H9 (cell line): ENCODE measurements at regions not wholly inside any gene's neighbourhood (a gene's known extent, or its start where the extent isn't known, plus 50 kb on each side); places are given as distances from the start of the nearest gene placed in this dataset.

ENCODE experiments used
- DNase-seq: peaks from one replicate; pipeline ENCODE4 v3.0.0-alpha.2; 2017
- H2AFZ ChIP-seq: one replicate; pipeline ENCODE4 v1.6.1; 2013; ENCODE audit warnings: mild to moderate bottlenecking, low read length, control low read depth, moderate library complexity
- H2AK5ac ChIP-seq: 2 replicates; pipeline ENCODE4 v1.6.1; 2013; ENCODE audit warnings: low read length, control low read depth, mixed read lengths; ENCODE audit not compliant: insufficient read length
- H2BK120ac ChIP-seq: one replicate; pipeline ENCODE4 v1.6.1; 2013; ENCODE audit warnings: low read depth, mild to moderate bottlenecking, low read length, control low read depth, inconsistent platforms; ENCODE audit not compliant: poor library complexity, severe bottlenecking
- H2BK12ac ChIP-seq: 2 replicates; pipeline ENCODE4 v1.6.1; 2013; ENCODE audit warnings: low read length, control low read depth, mixed read lengths, low read depth; ENCODE audit not compliant: insufficient read length
- H2BK15ac ChIP-seq: 2 replicates; pipeline ENCODE4 v1.6.1; 2013; ENCODE audit warnings: low read depth, low read length, control low read depth
- H2BK20ac ChIP-seq: one replicate; pipeline ENCODE4 v1.6.1; 2013; ENCODE audit warnings: low read depth, mild to moderate bottlenecking, low read length, control low read depth, inconsistent platforms; ENCODE audit not compliant: poor library complexity, severe bottlenecking
- H2BK5ac ChIP-seq: 2 replicates; pipeline ENCODE4 v1.6.1; 2013; ENCODE audit warnings: low read length, control low read depth, mixed read lengths; ENCODE audit not compliant: insufficient read length
- H3K14ac ChIP-seq: 2 replicates; pipeline ENCODE4 v1.6.1; 2013; ENCODE audit warnings: low read length, control low read depth; ENCODE audit not compliant: insufficient read depth
- H3K18ac ChIP-seq: 2 replicates; pipeline ENCODE4 v1.6.1; 2013; ENCODE audit warnings: low read depth, mild to moderate bottlenecking, mixed read lengths, low read length, control low read depth; ENCODE audit not compliant: insufficient read length
- H3K23ac ChIP-seq: 2 replicates; pipeline ENCODE4 v1.6.1; 2013; ENCODE audit warnings: low read length, control low read depth, mixed read lengths, low read depth; ENCODE audit not compliant: insufficient read length
- H3K23me2 ChIP-seq: 2 replicates; pipeline ENCODE4 v1.6.1; 2013; ENCODE audit warnings: low read depth, mild to moderate bottlenecking, mixed read lengths, low read length, control low read depth; ENCODE audit not compliant: insufficient read length, poor library complexity, severe bottlenecking
- H3K27ac ChIP-seq: 2 replicates; pipeline ENCODE4 v1.5.1; 2013; ENCODE audit warnings: low read length, control low read depth, mixed read lengths, low read depth; ENCODE audit not compliant: insufficient read length
- H3K27me3 ChIP-seq: 2 replicates; pipeline ENCODE4 v1.6.1; 2013; ENCODE audit warnings: low read length, control low read depth, inconsistent platforms; ENCODE audit not compliant: insufficient read depth
- H3K4ac ChIP-seq: 2 replicates; pipeline ENCODE4 v1.6.1; 2013; ENCODE audit warnings: low read depth, mild to moderate bottlenecking, control low read depth, inconsistent platforms, low read length, moderate library complexity
- H3K4me1 ChIP-seq: 2 replicates; pipeline ENCODE4 v1.6.1; 2013; ENCODE audit warnings: low read length, control low read depth, inconsistent platforms; ENCODE audit not compliant: insufficient read depth
- H3K4me2 ChIP-seq: 2 replicates; pipeline ENCODE4 v1.6.1; 2013; ENCODE audit warnings: low read length, control low read depth, mixed read lengths; ENCODE audit not compliant: insufficient read length, insufficient read depth
- H3K56ac ChIP-seq: 2 replicates; pipeline ENCODE4 v1.6.1; 2013; ENCODE audit warnings: low read depth, mild to moderate bottlenecking, mixed read lengths, low read length, control low read depth; ENCODE audit not compliant: insufficient read length
- H3K79me1 ChIP-seq: 2 replicates; pipeline ENCODE4 v1.6.1; 2013; ENCODE audit warnings: low read depth, mild to moderate bottlenecking, moderate library complexity, low read length, control low read depth, inconsistent platforms; ENCODE audit not compliant: insufficient read depth, poor library complexity, severe bottlenecking
- H3K79me2 ChIP-seq: 2 replicates; pipeline ENCODE4 v1.6.1; 2013; ENCODE audit warnings: low read length, control low read depth, inconsistent platforms; ENCODE audit not compliant: insufficient read depth
- H3K9ac ChIP-seq: 2 replicates; pipeline ENCODE4 v1.6.1; 2013; ENCODE audit warnings: low read length, control low read depth, mixed read lengths; ENCODE audit not compliant: insufficient read length; ENCODE audit errors: extremely low read depth
- H3K9me3 ChIP-seq: one replicate; pipeline ENCODE4 v1.6.1; 2013; ENCODE audit warnings: low read depth, low read length, inconsistent platforms; ENCODE audit not compliant: control insufficient read depth
- H3T11ph ChIP-seq: one replicate; pipeline ENCODE4 v1.6.1; 2013; ENCODE audit warnings: mild to moderate bottlenecking, low read length, control low read depth, inconsistent platforms
- H4K20me1 ChIP-seq: one replicate; pipeline ENCODE4 v1.6.1; 2013; ENCODE audit not compliant: control insufficient read depth, insufficient read length, insufficient read depth
- H4K5ac ChIP-seq: 2 replicates; pipeline ENCODE4 v1.6.1; 2013; ENCODE audit warnings: low read depth, mild to moderate bottlenecking, mixed read lengths, low read length, control low read depth; ENCODE audit not compliant: insufficient read length
- H4K8ac ChIP-seq: replicated peaks from 2 replicates; pipeline ENCODE4 v1.6.1; 2013; ENCODE audit warnings: low read length, control low read depth, mixed read lengths, low read depth; ENCODE audit not compliant: insufficient read length
- H4K91ac ChIP-seq: 2 replicates; pipeline ENCODE4 v1.6.1; 2013; ENCODE audit warnings: low read depth, mild to moderate bottlenecking, moderate library complexity, mixed read lengths, low read length, control low read depth; ENCODE audit not compliant: insufficient read length
- H3K27ac Mint-ChIP-seq, 3 experiments: 2 replicates in 2 of 3; 3 replicates in 1 of 3; pipeline ENCODE4 v1.8.0; 2020 to 2021; ENCODE audit warnings: mixed read lengths in 3 of 3, mild to moderate bottlenecking in 1 of 3, moderate library complexity in 1 of 3
- H3K27me3 Mint-ChIP-seq: 2 replicates; pipeline ENCODE4 v1.8.0; 2021; ENCODE audit warnings: low read depth, mild to moderate bottlenecking, moderate library complexity, mixed read lengths
- H3K36me3 Mint-ChIP-seq, 3 experiments: 2 replicates in 2 of 3; 3 replicates in 1 of 3; pipeline ENCODE4 v1.8.0; 2020 to 2021; ENCODE audit warnings: low read depth in 3 of 3, mixed read lengths in 3 of 3; ENCODE audit not compliant: insufficient read depth in 1 of 3
- H3K4me1 Mint-ChIP-seq, 2 experiments: 2 replicates each; pipeline ENCODE4 v1.8.0; 2020; ENCODE audit warnings: mixed read lengths in 2 of 2
- H3K4me3 Mint-ChIP-seq, 2 experiments: 2 replicates in 1 of 2; 3 replicates in 1 of 2; pipeline ENCODE4 v1.8.0; 2020 to 2021; ENCODE audit warnings: mild to moderate bottlenecking in 2 of 2, mixed read lengths in 2 of 2, moderate library complexity in 1 of 2
- H3K9me3 Mint-ChIP-seq, 2 experiments: 2 replicates in 1 of 2; 3 replicates in 1 of 2; pipeline ENCODE4 v1.8.0; 2020; ENCODE audit warnings: mild to moderate bottlenecking in 2 of 2, mixed read lengths in 2 of 2, moderate library complexity in 1 of 2
- WGBS: extraction: QIAGEN DNeasy Blood & Tissue Kit; methylation state at CpG from one replicate; pipeline ENCODE4 v1.1.7; 2013; ENCODE audit warnings: missing lambda C conversion rate, low lambda C conversion rate, mixed read lengths; ENCODE audit not compliant: insufficient read length; ENCODE audit errors: extremely low coverage; 5-methylcytosine and 5-hydroxymethylcytosine counted together
- TF ChIP-seq, protein P1 (sequence below): fragments of 200-600 bp; sonication (generic); conservative IDR thresholded peaks from 3 replicates; pipeline ENCODE4 v1.8.0; 2021; ENCODE audit warnings: antibody characterized with exemption, mild to moderate bottlenecking

DNA sequence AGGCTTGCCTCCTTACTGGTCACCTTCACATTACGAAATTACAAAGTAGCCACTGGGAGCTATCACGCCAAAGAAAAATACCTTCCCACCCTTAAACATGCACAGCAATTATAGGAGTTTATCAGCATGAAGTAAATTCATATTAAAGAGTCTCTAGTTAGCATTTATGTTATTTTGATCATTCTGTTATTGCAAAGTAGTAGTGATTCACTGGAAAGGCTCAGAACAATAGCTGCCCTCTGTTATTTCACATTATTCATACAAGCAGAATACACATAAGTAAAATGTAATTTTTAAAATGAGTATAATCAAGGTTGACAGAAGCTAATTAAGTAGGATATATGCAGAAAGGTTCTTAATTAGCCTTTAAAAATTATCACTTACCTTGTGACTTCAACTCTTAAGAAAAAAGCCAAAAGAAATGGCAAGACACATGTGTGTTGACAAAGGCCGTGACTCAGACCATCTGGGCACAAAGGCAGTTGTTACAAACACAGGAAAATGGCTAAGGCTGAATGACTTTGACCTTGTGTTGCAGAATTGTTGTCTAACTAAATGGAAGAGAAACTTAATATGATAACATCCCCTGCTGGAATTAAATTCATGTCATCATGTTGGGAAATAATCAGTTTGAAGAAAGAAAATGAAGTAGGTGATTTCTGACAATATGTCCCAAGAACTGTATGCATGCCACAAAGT, 108.3 kb downstream of the ARL6IP6 start:
- no peak overlapping the region for H3K27ac Mint-ChIP-seq
- TF ChIP-seq, protein P1, sequence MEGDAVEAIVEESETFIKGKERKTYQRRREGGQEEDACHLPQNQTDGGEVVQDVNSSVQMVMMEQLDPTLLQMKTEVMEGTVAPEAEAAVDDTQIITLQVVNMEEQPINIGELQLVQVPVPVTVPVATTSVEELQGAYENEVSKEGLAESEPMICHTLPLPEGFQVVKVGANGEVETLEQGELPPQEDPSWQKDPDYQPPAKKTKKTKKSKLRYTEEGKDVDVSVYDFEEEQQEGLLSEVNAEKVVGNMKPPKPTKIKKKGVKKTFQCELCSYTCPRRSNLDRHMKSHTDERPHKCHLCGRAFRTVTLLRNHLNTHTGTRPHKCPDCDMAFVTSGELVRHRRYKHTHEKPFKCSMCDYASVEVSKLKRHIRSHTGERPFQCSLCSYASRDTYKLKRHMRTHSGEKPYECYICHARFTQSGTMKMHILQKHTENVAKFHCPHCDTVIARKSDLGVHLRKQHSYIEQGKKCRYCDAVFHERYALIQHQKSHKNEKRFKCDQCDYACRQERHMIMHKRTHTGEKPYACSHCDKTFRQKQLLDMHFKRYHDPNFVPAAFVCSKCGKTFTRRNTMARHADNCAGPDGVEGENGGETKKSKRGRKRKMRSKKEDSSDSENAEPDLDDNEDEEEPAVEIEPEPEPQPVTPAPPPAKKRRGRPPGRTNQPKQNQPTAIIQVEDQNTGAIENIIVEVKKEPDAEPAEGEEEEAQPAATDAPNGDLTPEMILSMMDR = no peak

More for the DNA sequence above, 108.3 kb downstream of the ARL6IP6 start:
- H3K79me1 ChIP-seq = no peaks in the 10 kb centered on the region
- no peak overlapping the region for H3K4me2 ChIP-seq
- no CpG with 5 or more reads among the region's 3 CpGs for WGBS
- no peak overlapping the region for H4K91ac ChIP-seq
- H3K27ac ChIP-seq = no peak overlapping the region
- H3K18ac ChIP-seq = no peak overlapping the region
- no peaks in the 10 kb centered on the region for H4K20me1 ChIP-seq
- H2BK12ac ChIP-seq = no peak overlapping the region
- H2BK5ac ChIP-seq = no peak overlapping the region
- no peak overlapping the region for H3K4ac ChIP-seq
- no peaks in the 10 kb centered on the region for H3K23me2 ChIP-seq
- H3K23ac ChIP-seq = no peak overlapping the region
- H2BK120ac ChIP-seq = no peak overlapping the region
- no peak overlapping the region for H3K14ac ChIP-seq
- no peaks in the 10 kb centered on the region for H3K79me2 ChIP-seq
- H4K5ac ChIP-seq = no peak overlapping the region
- Mint-ChIP-seq H3K9me3 (no peaks in the 10 kb centered on the region), H3K4me1 (peaks cover 0 to 12% of the 10 kb centered on the region in 2 experiments; a peak in 3 of 4 replicates), H3K36me3 (no peaks in the 10 kb centered on the region), H3K27me3 (no peaks in the 10 kb centered on the region), H3K4me3 (no peak overlapping the region)
- no peak overlapping the region for H4K8ac ChIP-seq
- H3K56ac ChIP-seq = no peak overlapping the region
- H3K27me3 ChIP-seq = no peaks in the 10 kb centered on the region
- no peak for DNase-seq
- no peak overlapping the region for H2AK5ac ChIP-seq
- H2AFZ ChIP-seq = no peak overlapping the region
- H3K9me3 ChIP-seq = no peaks in the 10 kb centered on the region
- no peak overlapping the region for H3K9ac ChIP-seq
- H3K4me1 ChIP-seq = peaks cover 2% of the 10 kb centered on the region; the same call in 1 of the 2 replicates
- H2BK20ac ChIP-seq = no peak overlapping the region
- H3T11ph ChIP-seq = no peak overlapping the region
- no peak overlapping the region for H2BK15ac ChIP-seq
